ENCODE measurements at regions not wholly inside any gene's neighbourhood (a gene's known extent, or its start where the extent isn't known, plus 50 kb on each side); places are given as distances from the start of the nearest gene placed in this dataset.

- intact Hi-C loops (cut with DNase I): no loop called here
- H3K27me3 ChIP-seq: no peaks in the 10 kb centered on the region
- TF ChIP-seq, protein P1, sequence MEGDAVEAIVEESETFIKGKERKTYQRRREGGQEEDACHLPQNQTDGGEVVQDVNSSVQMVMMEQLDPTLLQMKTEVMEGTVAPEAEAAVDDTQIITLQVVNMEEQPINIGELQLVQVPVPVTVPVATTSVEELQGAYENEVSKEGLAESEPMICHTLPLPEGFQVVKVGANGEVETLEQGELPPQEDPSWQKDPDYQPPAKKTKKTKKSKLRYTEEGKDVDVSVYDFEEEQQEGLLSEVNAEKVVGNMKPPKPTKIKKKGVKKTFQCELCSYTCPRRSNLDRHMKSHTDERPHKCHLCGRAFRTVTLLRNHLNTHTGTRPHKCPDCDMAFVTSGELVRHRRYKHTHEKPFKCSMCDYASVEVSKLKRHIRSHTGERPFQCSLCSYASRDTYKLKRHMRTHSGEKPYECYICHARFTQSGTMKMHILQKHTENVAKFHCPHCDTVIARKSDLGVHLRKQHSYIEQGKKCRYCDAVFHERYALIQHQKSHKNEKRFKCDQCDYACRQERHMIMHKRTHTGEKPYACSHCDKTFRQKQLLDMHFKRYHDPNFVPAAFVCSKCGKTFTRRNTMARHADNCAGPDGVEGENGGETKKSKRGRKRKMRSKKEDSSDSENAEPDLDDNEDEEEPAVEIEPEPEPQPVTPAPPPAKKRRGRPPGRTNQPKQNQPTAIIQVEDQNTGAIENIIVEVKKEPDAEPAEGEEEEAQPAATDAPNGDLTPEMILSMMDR (IDR thresholded peaks at IDR 0.05): no peak
- no peak overlapping the region for H3K4me3 ChIP-seq
- no peak for DNase-seq (ENCODE audit: low spot score in 2 of 2)
- H3K4me1 ChIP-seq: no peaks in the 10 kb centered on the region
- no peaks in the 10 kb centered on the region for H3K9me3 ChIP-seq
- H3K36me3 ChIP-seq: no peaks in the 10 kb centered on the region
- H3K27ac ChIP-seq: no peak overlapping the region
These were observed 56.9 kb upstream of the BEND6 start for GRCh38 chr6:56897789-56898529.

DNA sequence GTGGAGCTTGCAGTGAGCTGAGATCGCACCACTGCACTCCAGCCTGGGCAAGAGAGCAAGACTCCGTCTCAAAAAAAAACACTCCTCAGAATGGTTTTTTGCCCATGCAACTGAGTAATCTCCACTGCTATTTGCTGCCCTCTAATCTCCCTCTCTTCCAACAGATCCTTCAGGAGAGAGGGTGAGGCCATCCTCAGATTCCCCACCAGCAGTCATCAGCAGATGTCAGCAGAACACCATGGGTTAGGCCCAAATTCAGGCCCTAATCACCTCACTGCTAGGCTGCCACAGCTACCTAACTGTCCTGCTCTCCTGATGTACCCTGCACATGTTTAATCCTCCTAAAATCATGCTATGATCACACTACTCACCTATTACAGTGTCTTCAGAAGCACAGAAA, 63.2 kb upstream of the BEND6 start:
- TF ChIP-seq, protein P1 (IDR thresholded peaks at IDR 0.05): no peak
- Histone ChIP-seq H3K4me3 (no peak overlapping the region), H3K9me3 (no peaks in the 10 kb centered on the region), H3K36me3 (no peaks in the 10 kb centered on the region), H3K27ac (no peak overlapping the region), H3K27me3 (no peaks in the 10 kb centered on the region), H3K4me1 (peaks cover 0 to 3% of the 10 kb centered on the region in 2 donors)
- intact Hi-C loops (cut with DNase I): no loop called here
- no peak for DNase-seq (ENCODE audit: low spot score in 2 of 2)

DNA sequence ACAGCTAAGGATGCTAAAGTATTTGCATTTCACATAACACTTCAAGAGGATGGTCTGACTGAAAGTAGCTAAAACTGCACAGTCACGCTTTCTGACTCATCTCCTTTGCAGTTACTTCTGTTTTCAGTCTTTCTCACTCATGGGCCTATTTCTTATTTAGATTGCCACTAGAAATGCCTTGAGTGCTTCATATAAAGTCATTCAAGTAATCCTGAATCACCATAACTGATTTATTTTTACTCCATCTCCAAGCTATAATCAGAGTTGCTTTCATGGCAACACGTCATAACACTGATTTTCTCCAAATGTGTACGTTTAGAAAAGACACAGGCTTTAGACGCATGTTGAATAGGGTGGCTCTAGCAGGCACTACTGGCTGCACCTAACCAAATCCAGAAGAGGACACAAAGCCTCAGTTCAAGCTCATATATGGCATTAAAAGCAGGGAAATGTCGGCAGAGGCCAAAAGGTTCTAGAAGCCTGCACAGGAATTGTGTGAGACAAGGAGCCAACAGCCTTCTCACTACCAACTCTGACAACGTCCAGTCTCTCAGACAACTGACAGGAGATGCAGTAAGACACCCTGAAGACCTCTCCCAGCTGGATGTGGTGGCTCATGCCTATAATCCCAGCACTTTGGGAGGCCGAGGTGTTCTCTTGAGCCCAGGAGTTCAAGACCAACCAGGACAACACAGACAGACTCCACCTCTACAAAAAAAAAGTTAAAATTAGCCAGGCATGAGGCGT, 64.1 kb upstream of the BEND6 start:
- Histone ChIP-seq H3K4me1 (peaks cover 0 to 3% of the 10 kb centered on the region in 2 donors), H3K4me3 (no peak overlapping the region), H3K9me3 (no peaks in the 10 kb centered on the region), H3K27ac (peak overlapping the region in 1 of 2 donors; percentile 59), H3K36me3 (no peaks in the 10 kb centered on the region), H3K27me3 (no peaks in the 10 kb centered on the region)
- TF ChIP-seq, protein P1 (IDR thresholded peaks at IDR 0.05): no peak
- no peak for DNase-seq (ENCODE audit: low spot score in 2 of 2)
- intact Hi-C loops (cut with DNase I): no loop called here

- intact Hi-C loops (cut with DNase I): no loop called here
- Histone ChIP-seq H3K9me3 (no peaks in the 10 kb centered on the region), H3K4me3 (no peak overlapping the region), H3K4me1 (peaks cover 0 to 3% of the 10 kb centered on the region in 2 donors), H3K36me3 (no peaks in the 10 kb centered on the region), H3K27me3 (no peaks in the 10 kb centered on the region), H3K27ac (no peak overlapping the region)
- TF ChIP-seq, protein P1 (IDR thresholded peaks at IDR 0.05): no peak
- DNase-seq (ENCODE audit: low spot score in 2 of 2): no peak
These were observed 64.8 kb upstream of the BEND6 start for GRCh38 chr6:56890066-56890465.

DNA sequence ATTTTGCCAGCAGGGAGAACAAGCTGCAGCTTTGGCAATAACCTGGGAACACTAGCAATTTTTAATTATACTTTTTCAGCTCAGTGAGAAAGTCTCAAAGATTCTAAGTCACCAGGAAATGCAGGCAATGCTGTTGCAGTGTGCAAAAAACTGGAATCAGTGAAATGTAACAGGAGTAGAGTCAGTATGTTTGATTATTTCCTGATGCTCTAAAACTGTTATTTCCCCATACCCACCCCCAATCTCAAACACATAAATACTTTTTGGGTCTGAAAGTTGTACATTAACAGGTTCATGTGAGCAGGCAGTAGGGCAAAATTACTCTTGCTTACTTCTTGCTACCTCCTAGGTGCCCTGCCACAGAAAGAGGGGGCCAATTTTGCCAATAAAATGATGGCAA, 65.4 kb upstream of the BEND6 start:
- Histone ChIP-seq H3K9me3 (no peaks in the 10 kb centered on the region), H3K4me1 (peaks cover 0 to 3% of the 10 kb centered on the region in 2 donors), H3K36me3 (no peaks in the 10 kb centered on the region), H3K27ac (no peak overlapping the region), H3K4me3 (no peak overlapping the region), H3K27me3 (no peaks in the 10 kb centered on the region)
- intact Hi-C loops (cut with DNase I): no loop called here
- no peak for DNase-seq (ENCODE audit: low spot score in 2 of 2)
- TF ChIP-seq, protein P1 (IDR thresholded peaks at IDR 0.05): no peak

Measured in ascending aorta (tissue), 2 donors.